A204.1 (cell line): ENCODE measurements at regions not wholly inside any gene's neighbourhood (a gene's known extent, or its start where the extent isn't known, plus 50 kb on each side); places are given as distances from the start of the nearest gene placed in this dataset.

Experiments used
- FAIRE-seq: peaks from 2 replicates; lab custom pipeline; 2012; peaks lifted over from hg19 to GRCh38; lab: Jason Lieb, UNC

GRCh38 chr9:129326061-129327005 is 148.3 kb upstream of the IER5L start:
- FAIRE-seq, result no peak

- FAIRE-seq, result no peak
Observed at GRCh38 chr9:129324808-129325502, 146.9 kb upstream of the IER5L start.

GRCh38 chr9:129323999-129324553 is 146.0 kb upstream of the IER5L start:
- no peak for FAIRE-seq

- FAIRE-seq, result no peak
Observed at GRCh38 chr9:129323376-129323998, 145.4 kb upstream of the IER5L start.

GRCh38 chr9:129322641-129323375 is 144.7 kb upstream of the IER5L start:
- no peak for FAIRE-seq

GRCh38 chr9:129322022-129322621 is 144.1 kb upstream of the IER5L start:
- FAIRE-seq, result no peak

GRCh38 chr9:129321286-129322021 is 143.4 kb upstream of the IER5L start:
- FAIRE-seq, result no peak

- FAIRE-seq, result peak; percentile 94
Observed at GRCh38 chr9:129320575-129321285, 142.7 kb upstream of the IER5L start.

GRCh38 chr9:129319938-129320481 is 141.9 kb upstream of the IER5L start:
- FAIRE-seq, result no peak

- FAIRE-seq, result no peak
Observed at GRCh38 chr9:129319076-129319937, 141.2 kb upstream of the IER5L start.

GRCh38 chr9:129318121-129319075 is 140.3 kb upstream of the IER5L start:
- no peak for FAIRE-seq

- FAIRE-seq, result no peak
Observed at GRCh38 chr9:129317179-129318011, 139.3 kb upstream of the IER5L start.

GRCh38 chr9:129316281-129317030 is 138.4 kb upstream of the IER5L start:
- FAIRE-seq, result no peak

GRCh38 chr9:129313331-129313955 is 135.4 kb upstream of the IER5L start:
- no peak for FAIRE-seq
